ENCODE measurements at regions not wholly inside any gene's neighbourhood (a gene's known extent, or its start where the extent isn't known, plus 50 kb on each side); places are given as distances from the start of the nearest gene placed in this dataset.
"Not testable (repeated sequence)": the region's sequence is repeated elsewhere in the genome, so short reads cannot be mapped to it uniquely, and the experiment has no call there.

DNA sequence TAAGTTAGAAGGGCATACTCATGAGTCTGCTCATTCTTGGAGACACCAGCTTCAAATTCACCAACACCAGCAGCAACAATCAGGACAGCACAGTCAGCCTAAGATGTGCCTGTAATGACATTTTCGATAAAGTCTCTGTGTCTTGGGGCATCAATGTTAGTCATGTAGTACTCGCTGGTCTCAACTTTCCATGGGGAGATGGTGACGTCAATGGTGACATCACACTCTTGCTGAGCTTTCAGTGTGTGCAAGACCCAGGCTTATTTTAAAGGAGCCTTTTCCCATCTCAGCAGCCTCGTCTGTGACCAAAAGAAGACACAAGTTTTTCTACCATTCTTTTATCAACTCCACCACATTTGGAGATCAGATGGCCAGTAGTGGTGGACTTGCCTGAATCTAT is 75.5 kb downstream of the SERINC2 start:
- Histone ChIP-seq H3K4me3 (ENCODE audit: low read length) (no peak overlapping the region), H3K4me1 (ENCODE audit: control insufficient read depth, insufficient read depth, low read length) (no peaks in the 10 kb centered on the region), H3K36me3 (ENCODE audit: control insufficient read depth, insufficient read depth, low read length) (no peaks in the 10 kb centered on the region), H3K27ac (ENCODE audit: low read depth, low read length) (no peak overlapping the region), H3K9me3 (ENCODE audit: control insufficient read depth, low read length) (peaks cover 25% of the 10 kb centered on the region), H3K9ac (ENCODE audit: extremely low read depth, low read length, poor library complexity, severe bottlenecking) (no peak overlapping the region), H3K27me3 (ENCODE audit: control insufficient read depth, insufficient read depth, low read length, poor library complexity, severe bottlenecking) (no peaks in the 10 kb centered on the region)
- no peak for DNase-seq
- Mint-ChIP-seq H3K36me3 (ENCODE audit: low read depth) (peaks cover 2% of the 10 kb centered on the region), H3K4me1 (peaks cover 19% of the 10 kb centered on the region), H3K9me3 (peaks cover 33% of the 10 kb centered on the region), H3K27ac (no peak overlapping the region), H3K27me3 (ENCODE audit: insufficient read depth) (peaks cover 25% of the 10 kb centered on the region), H3K4me3 (no peak overlapping the region)
- TF ChIP-seq, protein P1, sequence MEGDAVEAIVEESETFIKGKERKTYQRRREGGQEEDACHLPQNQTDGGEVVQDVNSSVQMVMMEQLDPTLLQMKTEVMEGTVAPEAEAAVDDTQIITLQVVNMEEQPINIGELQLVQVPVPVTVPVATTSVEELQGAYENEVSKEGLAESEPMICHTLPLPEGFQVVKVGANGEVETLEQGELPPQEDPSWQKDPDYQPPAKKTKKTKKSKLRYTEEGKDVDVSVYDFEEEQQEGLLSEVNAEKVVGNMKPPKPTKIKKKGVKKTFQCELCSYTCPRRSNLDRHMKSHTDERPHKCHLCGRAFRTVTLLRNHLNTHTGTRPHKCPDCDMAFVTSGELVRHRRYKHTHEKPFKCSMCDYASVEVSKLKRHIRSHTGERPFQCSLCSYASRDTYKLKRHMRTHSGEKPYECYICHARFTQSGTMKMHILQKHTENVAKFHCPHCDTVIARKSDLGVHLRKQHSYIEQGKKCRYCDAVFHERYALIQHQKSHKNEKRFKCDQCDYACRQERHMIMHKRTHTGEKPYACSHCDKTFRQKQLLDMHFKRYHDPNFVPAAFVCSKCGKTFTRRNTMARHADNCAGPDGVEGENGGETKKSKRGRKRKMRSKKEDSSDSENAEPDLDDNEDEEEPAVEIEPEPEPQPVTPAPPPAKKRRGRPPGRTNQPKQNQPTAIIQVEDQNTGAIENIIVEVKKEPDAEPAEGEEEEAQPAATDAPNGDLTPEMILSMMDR (conservative IDR thresholded peaks at IDR 0.05): no peak
- WGBS, 2 experiments (ENCODE audit: insufficient coverage in 1 of 2, insufficient read length in 1 of 2): 86 to 95% methylated on average over 3 to 4 of the region's 4 CpGs

- not testable (repeated sequence) for H3K27me3 ChIP-seq (ENCODE audit: control insufficient read depth, insufficient read depth, low read length, poor library complexity, severe bottlenecking); H3K9ac ChIP-seq (ENCODE audit: extremely low read depth, low read length, poor library complexity, severe bottlenecking); H3K4me1 ChIP-seq (ENCODE audit: control insufficient read depth, insufficient read depth, low read length); H3K36me3 Mint-ChIP-seq (ENCODE audit: low read depth); H3K4me3 Mint-ChIP-seq; H3K27ac ChIP-seq (ENCODE audit: low read depth, low read length); H3K4me3 ChIP-seq (ENCODE audit: low read length); H3K27ac Mint-ChIP-seq; H3K36me3 ChIP-seq (ENCODE audit: control insufficient read depth, insufficient read depth, low read length); DNase-seq
- Mint-ChIP-seq H3K9me3 (peaks cover 33% of the 10 kb centered on the region), H3K27me3 (ENCODE audit: insufficient read depth) (peaks cover 25% of the 10 kb centered on the region), H3K4me1 (peaks cover 17% of the 10 kb centered on the region)
- peaks cover 25% of the 10 kb centered on the region for H3K9me3 ChIP-seq (ENCODE audit: control insufficient read depth, low read length)
- 82 to 89% methylated on average over 3 of the region's 3 CpGs for WGBS, 2 experiments (ENCODE audit: insufficient coverage in 1 of 2, insufficient read length in 1 of 2)
Measured at GRCh38 chr1:31489575-31489974, 76.6 kb downstream of the SERINC2 start.

DNA sequence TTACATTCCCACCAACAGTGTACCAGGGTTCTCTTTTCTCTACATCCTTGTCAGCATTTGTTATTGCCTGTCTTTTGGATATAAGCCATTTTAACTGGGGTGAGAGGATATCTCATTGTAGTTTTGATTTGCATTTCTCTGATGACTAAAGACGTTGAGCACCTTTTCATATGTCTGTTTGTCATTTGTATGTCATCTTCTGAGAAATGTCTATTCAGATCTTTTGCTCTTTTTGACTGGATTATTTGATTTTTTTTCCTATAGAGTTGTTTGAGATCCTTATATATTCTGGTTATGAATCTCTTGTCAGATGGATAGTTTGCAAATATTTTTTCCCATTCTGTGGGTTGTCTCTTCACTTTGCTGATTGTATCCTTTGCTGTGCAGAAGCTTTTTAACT is 77.6 kb downstream of the SERINC2 start:
- not testable (repeated sequence) for H3K9ac ChIP-seq (ENCODE audit: extremely low read depth, low read length, poor library complexity, severe bottlenecking); H3K36me3 ChIP-seq (ENCODE audit: control insufficient read depth, insufficient read depth, low read length); H3K27me3 ChIP-seq (ENCODE audit: control insufficient read depth, insufficient read depth, low read length, poor library complexity, severe bottlenecking); H3K4me3 Mint-ChIP-seq; H3K4me1 ChIP-seq (ENCODE audit: control insufficient read depth, insufficient read depth, low read length); H3K27ac ChIP-seq (ENCODE audit: low read depth, low read length); H3K27ac Mint-ChIP-seq; H3K4me3 ChIP-seq (ENCODE audit: low read length); DNase-seq; H3K36me3 Mint-ChIP-seq (ENCODE audit: low read depth)
- Mint-ChIP-seq H3K27me3 (ENCODE audit: insufficient read depth) (peaks cover 25% of the 10 kb centered on the region), H3K9me3 (peaks cover 33% of the 10 kb centered on the region), H3K4me1 (peaks cover 11% of the 10 kb centered on the region)
- WGBS, 2 experiments (ENCODE audit: insufficient coverage in 1 of 2, insufficient read length in 1 of 2): 67 to 77% methylated on average over 1 of the region's 1 CpG
- peaks cover 25% of the 10 kb centered on the region for H3K9me3 ChIP-seq (ENCODE audit: control insufficient read depth, low read length)

DNA sequence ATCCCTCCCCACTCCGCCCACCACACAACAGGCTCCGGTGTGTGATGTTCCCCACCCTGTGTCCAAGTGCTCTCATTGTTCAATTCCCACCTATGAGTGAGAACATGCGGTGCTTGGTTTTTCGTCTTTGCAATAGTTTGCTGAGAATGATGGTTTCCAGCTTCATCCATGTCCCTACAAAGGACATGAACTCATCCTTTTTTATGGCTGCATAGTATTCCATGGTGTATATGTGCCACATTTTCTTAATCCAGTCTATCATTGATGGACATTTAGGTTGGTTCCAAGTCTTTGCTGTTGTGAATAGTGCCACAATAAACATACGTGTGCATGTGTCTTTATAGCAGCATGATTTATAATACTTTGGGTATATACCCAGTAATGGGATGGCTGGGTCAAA is 81.0 kb upstream of the TINAGL1 start:
- Mint-ChIP-seq H3K9me3 (peaks cover 27% of the 10 kb centered on the region), H3K4me1 (peaks cover 32% of the 10 kb centered on the region), H3K27me3 (ENCODE audit: insufficient read depth) (peaks cover 10% of the 10 kb centered on the region)
- H3K4me3 Mint-ChIP-seq; H3K27ac ChIP-seq (ENCODE audit: low read depth, low read length); H3K4me1 ChIP-seq (ENCODE audit: control insufficient read depth, insufficient read depth, low read length); DNase-seq; H3K36me3 Mint-ChIP-seq (ENCODE audit: low read depth); H3K27me3 ChIP-seq (ENCODE audit: control insufficient read depth, insufficient read depth, low read length, poor library complexity, severe bottlenecking); H3K27ac Mint-ChIP-seq; H3K9ac ChIP-seq (ENCODE audit: extremely low read depth, low read length, poor library complexity, severe bottlenecking); H3K4me3 ChIP-seq (ENCODE audit: low read length); H3K36me3 ChIP-seq (ENCODE audit: control insufficient read depth, insufficient read depth, low read length): not testable (repeated sequence)
- WGBS, 2 experiments (ENCODE audit: insufficient coverage in 1 of 2, insufficient read length in 1 of 2): 96 to 98% methylated on average over 2 to 5 of the region's 5 CpGs
- H3K9me3 ChIP-seq (ENCODE audit: control insufficient read depth, low read length): peaks cover 16% of the 10 kb centered on the region

GRCh38 chr1:31495770-31496169 is 80.5 kb upstream of the TINAGL1 start:
- H3K4me1 ChIP-seq (ENCODE audit: control insufficient read depth, insufficient read depth, low read length); H3K9ac ChIP-seq (ENCODE audit: extremely low read depth, low read length, poor library complexity, severe bottlenecking); H3K27ac Mint-ChIP-seq; H3K4me3 ChIP-seq (ENCODE audit: low read length); H3K27ac ChIP-seq (ENCODE audit: low read depth, low read length); H3K27me3 ChIP-seq (ENCODE audit: control insufficient read depth, insufficient read depth, low read length, poor library complexity, severe bottlenecking); H3K36me3 ChIP-seq (ENCODE audit: control insufficient read depth, insufficient read depth, low read length); H3K36me3 Mint-ChIP-seq (ENCODE audit: low read depth); H3K27me3 Mint-ChIP-seq (ENCODE audit: insufficient read depth); H3K4me3 Mint-ChIP-seq; DNase-seq: not testable (repeated sequence)
- peaks cover 23% of the 10 kb centered on the region for H3K9me3 Mint-ChIP-seq
- H3K4me1 Mint-ChIP-seq: peaks cover 32% of the 10 kb centered on the region
- peaks cover 14% of the 10 kb centered on the region for H3K9me3 ChIP-seq (ENCODE audit: control insufficient read depth, low read length)
- no CpG with 5 or more reads among the region's 2 CpGs for WGBS, 2 experiments (ENCODE audit: insufficient coverage in 1 of 2, insufficient read length in 1 of 2)
